Transverse colon (tissue), 4 donors: ENCODE measurements at regions not wholly inside any gene's neighbourhood (a gene's known extent, or its start where the extent isn't known, plus 50 kb on each side); places are given as distances from the start of the nearest gene placed in this dataset.
A peak's percentile ranks its signal among the peaks of the same experiment; 100 is the strongest.

Source experiments
- DNase-seq: peaks from one replicate; pipeline ENCODE4 v3.0.0-alpha.2; 2019
- H3K27ac ChIP-seq, 4 donors: fragments of 200-600 bp; sonication (generic); 2 replicates each; pipeline ENCODE4 v1.5.1; 2016 to 2018; ENCODE audit warnings: inconsistent platforms in 4 of 4
- H3K27me3 ChIP-seq: fragments of 200-600 bp; sonication (generic); 2 replicates; pipeline ENCODE4 v1.5.1; 2017; ENCODE audit warnings: inconsistent platforms
- H3K36me3 ChIP-seq, 4 donors: fragments of 200-600 bp; sonication (generic); 2 replicates each; pipeline ENCODE4 v1.5.1; 2017 to 2019; ENCODE audit warnings: inconsistent platforms in 4 of 4
- H3K4me1 ChIP-seq, 4 donors: fragments of 200-600 bp; sonication (generic); 2 replicates each; pipeline ENCODE4 v1.5.1; 2017 to 2020; ENCODE audit warnings: inconsistent platforms in 4 of 4
- H3K4me3 ChIP-seq, 4 donors: fragments of 200-600 bp; sonication (generic); 1 replicate in 1 of 4; 2 replicates in 3 of 4; pipeline versions ENCODE4 v1.5.1 to v1.6.1; 2017 to 2019; ENCODE audit warnings: inconsistent platforms in 4 of 4
- H3K9me3 ChIP-seq, 2 donors: fragments of 200-600 bp; sonication (generic); 2 replicates each; pipeline ENCODE4 v1.5.1; 2017 to 2019; ENCODE audit warnings: inconsistent platforms in 2 of 2
- CTCF ChIP-seq, 5 experiments: fragments of 200-600 bp in 3 of 5; fragments of 450-650 bp in 2 of 5; sonication (generic) in 3 of 5; IDR thresholded peaks; 1 replicate in 2 of 5; 2 replicates in 3 of 5; pipeline ENCODE4 v1.5.1; 2016 to 2017; ENCODE audit warnings: antibody characterized with exemption in 5 of 5, inconsistent platforms in 3 of 5, mild to moderate bottlenecking in 2 of 5, moderate library complexity in 1 of 5
- EP300 ChIP-seq: sonication (generic); formaldehyde crosslinking; IDR thresholded peaks from one replicate; pipeline ENCODE4 v1.6.1; 2017; ENCODE audit warnings: antibody characterized with exemption, low read depth
- POLR2A ChIP-seq: fragments of 450-650 bp; IDR thresholded peaks from one replicate; pipeline ENCODE4 v1.6.1; 2016; ENCODE audit warnings: antibody characterized with exemption, mild to moderate bottlenecking, moderate library complexity
- POLR2AphosphoS5 ChIP-seq, 3 donors: sonication (generic); formaldehyde crosslinking; IDR thresholded peaks; one replicate each; pipeline ENCODE4 v1.6.1; 2016; ENCODE audit warnings: antibody characterized with exemption in 3 of 3
- WGBS, 2 donors: methylation state at CpG; one replicate each; pipeline ENCODE4 v1.1.5; 2018; ENCODE audit warnings: low coverage in 1 of 2; 5-methylcytosine and 5-hydroxymethylcytosine counted together
- in situ Hi-C, 4 donors: fragments of 200-750 bp; cut with MboI; loops; one replicate each; pipeline versions ENCODE4 v1.15.0 to v1.15.1; 2017; ENCODE audit warnings: low sequenced_read_pairs in 3 of 4, low pct_ligation_motif_present in 1 of 4, low pct_unique_long_range_greater_than_20kb in 1 of 4
- intact Hi-C: fragments of 100-400 bp; cut with DNase I; formaldehyde crosslinking; loops from one replicate; pipeline ENCODE4 v1.15.1; 2023; ENCODE audit warnings: low total_unique reads

- Histone ChIP-seq H3K4me3 (no peak overlapping the region), H3K9me3 (no peaks in the 10 kb centered on the region), H3K4me1 (no peaks in the 10 kb centered on the region), H3K36me3 (no peaks in the 10 kb centered on the region), H3K27me3 (no peaks in the 10 kb centered on the region), H3K27ac (no peak overlapping the region)
- in situ Hi-C loops: no loop called here
- TF ChIP-seq CTCF (IDR thresholded peaks at IDR 0.05) (no peak), POLR2AphosphoS5 (IDR thresholded peaks at IDR 0.05) (no peak), POLR2A (no peak), EP300 (no peak)
- 77 to 78% methylated on average over 4 to 5 of the region's 5 CpGs for WGBS, 2 donors
- no peak for DNase-seq
- intact Hi-C loops: no loop called here
These were observed 113.7 kb upstream of the SGCG start for GRCh38 chr13:23067129-23067528.

- 50 to 58% methylated on average over 1 of the region's 1 CpG for WGBS, 2 donors
- intact Hi-C loops (no loop called here), in situ Hi-C loops (no loop called here)
These were observed 111.2 kb upstream of the SGCG start for GRCh38 chr13:23069566-23069965.

GRCh38 chr13:23074075-23074828 is 106.5 kb upstream of the SGCG start:
- DNase-seq: no peak
- TF ChIP-seq CTCF (IDR thresholded peaks at IDR 0.05) (no peak), POLR2A (no peak), POLR2AphosphoS5 (IDR thresholded peaks at IDR 0.05) (peak in 2 of 3 donors; percentile 23 to 30)
- no peaks in the 10 kb centered on the region for H3K4me1 ChIP-seq
- no peak overlapping the region for H3K27ac ChIP-seq
- intact Hi-C loops: no loop called here
- in situ Hi-C loops: no loop called here
- no peaks in the 10 kb centered on the region for H3K36me3 ChIP-seq
- 27 to 29% methylated on average over 4 to 5 of the region's 5 CpGs for WGBS, 2 donors
- no peaks in the 10 kb centered on the region for H3K9me3 ChIP-seq
- H3K4me3 ChIP-seq: no peak overlapping the region
- no peaks in the 10 kb centered on the region for H3K27me3 ChIP-seq

More at GRCh38 chr13:23069566-23069965, 111.2 kb upstream of the SGCG start:
- TF ChIP-seq POLR2A (no peak), EP300 (no peak), CTCF (IDR thresholded peaks at IDR 0.05) (no peak), POLR2AphosphoS5 (IDR thresholded peaks at IDR 0.05) (no peak)
- DNase-seq: no peak
- no peaks in the 10 kb centered on the region for H3K4me1 ChIP-seq
- H3K27me3 ChIP-seq: no peaks in the 10 kb centered on the region
- no peak overlapping the region for H3K4me3 ChIP-seq
- no peaks in the 10 kb centered on the region for H3K36me3 ChIP-seq
- no peaks in the 10 kb centered on the region for H3K9me3 ChIP-seq
- peak overlapping the region in 1 of 4 donors; percentile 28 for H3K27ac ChIP-seq

- in situ Hi-C loops: no loop called here
- Histone ChIP-seq H3K27me3 (no peaks in the 10 kb centered on the region), H3K4me3 (no peak overlapping the region), H3K27ac (no peak overlapping the region), H3K9me3 (no peaks in the 10 kb centered on the region), H3K36me3 (no peaks in the 10 kb centered on the region), H3K4me1 (no peaks in the 10 kb centered on the region)
- TF ChIP-seq CTCF (IDR thresholded peaks at IDR 0.05) (no peak), EP300 (no peak), POLR2AphosphoS5 (IDR thresholded peaks at IDR 0.05) (no peak), POLR2A (no peak)
- intact Hi-C loops: no loop called here
- WGBS, 2 donors: 76 to 89% methylated on average over 1 to 5 of the region's 5 CpGs
- no peak for DNase-seq
These were observed 99.6 kb upstream of the SGCG start for GRCh38 chr13:23081220-23081619.
